T-helper 17 cell (primary cell): ENCODE measurements at regions not wholly inside any gene's neighbourhood (a gene's known extent, or its start where the extent isn't known, plus 50 kb on each side); places are given as distances from the start of the nearest gene placed in this dataset.

Experiments
- ATAC-seq: fragments of 150-1000 bp; cut with Tn5 transposase; 2 replicates; pipeline ENCODE4 v1.10.0; 2021; ENCODE audit warnings: mild to moderate bottlenecking, moderate library complexity
- DNase-seq, 3 donors: peaks; one replicate each; pipeline versions ENCODE4 v3.0.0 to v3.0.0-alpha.2; 2020 to 2021
- H3K9me3 ChIP-seq: one replicate; pipeline ENCODE4 v1.7.0; 2013; ENCODE audit warnings: low read length, mild to moderate bottlenecking; ENCODE audit not compliant: control insufficient read depth, poor library complexity, severe bottlenecking
- H3K27ac Mint-ChIP-seq: one replicate; pipeline ENCODE4 v1.8.0; 2022; ENCODE audit warnings: mild to moderate bottlenecking, moderate library complexity, mixed read lengths
- H3K27me3 Mint-ChIP-seq: one replicate; pipeline ENCODE4 v1.8.0; 2022; ENCODE audit warnings: mixed read lengths
- H3K36me3 Mint-ChIP-seq: one replicate; pipeline ENCODE4 v1.8.0; 2022; ENCODE audit warnings: low read depth, mixed read lengths
- H3K4me1 Mint-ChIP-seq: one replicate; pipeline ENCODE4 v1.8.0; 2022; ENCODE audit warnings: mild to moderate bottlenecking, mixed read lengths
- H3K4me3 Mint-ChIP-seq: one replicate; pipeline ENCODE4 v1.8.0; 2022; ENCODE audit warnings: mild to moderate bottlenecking, moderate library complexity, mixed read lengths

- H3K9me3 ChIP-seq = no peaks in the 10 kb centered on the region
- ATAC-seq (no peak), DNase-seq (no peak)
- Mint-ChIP-seq H3K4me1 (no peaks in the 10 kb centered on the region), H3K27me3 (peaks cover 29% of the 10 kb centered on the region), H3K36me3 (no peaks in the 10 kb centered on the region), H3K4me3 (no peak overlapping the region), H3K27ac (no peak overlapping the region)
Measured at GRCh38 chr17:59451706-59452105, 113.7 kb upstream of the DHX40 start.

- no peak overlapping the region for H3K4me3 Mint-ChIP-seq
- H3K27ac Mint-ChIP-seq = no peak overlapping the region
- ATAC-seq = no peak
- H3K9me3 ChIP-seq = no peaks in the 10 kb centered on the region
- no peak for DNase-seq
- H3K36me3 Mint-ChIP-seq = no peaks in the 10 kb centered on the region
- H3K4me1 Mint-ChIP-seq = no peaks in the 10 kb centered on the region
- H3K27me3 Mint-ChIP-seq = peaks cover 33% of the 10 kb centered on the region
Measured at GRCh38 chr17:59454633-59455105, 110.7 kb upstream of the DHX40 start.

GRCh38 chr17:59456428-59456827, 109.0 kb upstream of the DHX40 start:
- no peaks in the 10 kb centered on the region for H3K4me1 Mint-ChIP-seq
- ATAC-seq = no peak
- H3K36me3 Mint-ChIP-seq = peaks cover 2% of the 10 kb centered on the region
- no peak overlapping the region for H3K4me3 Mint-ChIP-seq
- H3K9me3 ChIP-seq = no peaks in the 10 kb centered on the region
- H3K27me3 Mint-ChIP-seq = peaks cover 38% of the 10 kb centered on the region
- no peak for DNase-seq
- H3K27ac Mint-ChIP-seq = no peak overlapping the region

GRCh38 chr17:59456923-59457615, 108.3 kb upstream of the DHX40 start:
- ATAC-seq = no peak
- Mint-ChIP-seq H3K27ac (no peak overlapping the region), H3K36me3 (peaks cover 2% of the 10 kb centered on the region), H3K4me3 (no peak overlapping the region), H3K27me3 (peaks cover 34% of the 10 kb centered on the region), H3K4me1 (no peaks in the 10 kb centered on the region)
- H3K9me3 ChIP-seq = no peaks in the 10 kb centered on the region
- no peak for DNase-seq

- no peaks in the 10 kb centered on the region for H3K4me1 Mint-ChIP-seq
- H3K36me3 Mint-ChIP-seq = peaks cover 2% of the 10 kb centered on the region
- H3K27me3 Mint-ChIP-seq = peaks cover 15% of the 10 kb centered on the region
Measured at GRCh38 chr17:59462385-59462784, 103.0 kb upstream of the DHX40 start.

GRCh38 chr17:59464246-59464645, 101.2 kb upstream of the DHX40 start:
- H3K4me3 Mint-ChIP-seq = no peak overlapping the region
- H3K27me3 Mint-ChIP-seq = peaks cover 11% of the 10 kb centered on the region
- no peak for ATAC-seq
- peaks cover 2% of the 10 kb centered on the region for H3K36me3 Mint-ChIP-seq
- no peaks in the 10 kb centered on the region for H3K4me1 Mint-ChIP-seq
- no peak for DNase-seq
- no peak overlapping the region for H3K27ac Mint-ChIP-seq
- H3K9me3 ChIP-seq = no peaks in the 10 kb centered on the region

More at GRCh38 chr17:59462385-59462784, 103.0 kb upstream of the DHX40 start:
- Mint-ChIP-seq H3K27ac (no peak overlapping the region), H3K4me3 (no peak overlapping the region)
- no peak for DNase-seq
- H3K9me3 ChIP-seq = no peaks in the 10 kb centered on the region
- ATAC-seq = no peak

GRCh38 chr17:59465949-59466307, 99.5 kb upstream of the DHX40 start:
- peaks cover 4% of the 10 kb centered on the region for H3K27me3 Mint-ChIP-seq
- no peaks in the 10 kb centered on the region for H3K4me1 Mint-ChIP-seq
- no peaks in the 10 kb centered on the region for H3K9me3 ChIP-seq
- no peak overlapping the region for H3K27ac Mint-ChIP-seq
- no peak for DNase-seq
- H3K36me3 Mint-ChIP-seq = no peaks in the 10 kb centered on the region
- H3K4me3 Mint-ChIP-seq = no peak overlapping the region
- ATAC-seq = no peak

- H3K9me3 ChIP-seq = no peaks in the 10 kb centered on the region
- no peak for ATAC-seq
Measured at GRCh38 chr17:59466946-59467801, 98.2 kb upstream of the DHX40 start.

GRCh38 chr17:59469786-59470485, 95.5 kb upstream of the DHX40 start:
- Mint-ChIP-seq H3K4me1 (no peaks in the 10 kb centered on the region), H3K27me3 (peaks cover 10% of the 10 kb centered on the region), H3K27ac (no peak overlapping the region), H3K4me3 (no peak overlapping the region), H3K36me3 (no peaks in the 10 kb centered on the region)
- no peak for ATAC-seq
- no peaks in the 10 kb centered on the region for H3K9me3 ChIP-seq
- no peak for DNase-seq

More at GRCh38 chr17:59466946-59467801, 98.2 kb upstream of the DHX40 start:
- no peaks in the 10 kb centered on the region for H3K36me3 Mint-ChIP-seq
- H3K4me3 Mint-ChIP-seq = no peak overlapping the region
- DNase-seq = no peak
- peaks cover 4% of the 10 kb centered on the region for H3K27me3 Mint-ChIP-seq
- no peaks in the 10 kb centered on the region for H3K4me1 Mint-ChIP-seq
- no peak overlapping the region for H3K27ac Mint-ChIP-seq

GRCh38 chr17:59470624-59471297, 94.6 kb upstream of the DHX40 start:
- no peaks in the 10 kb centered on the region for H3K9me3 ChIP-seq
- no peaks in the 10 kb centered on the region for H3K4me1 Mint-ChIP-seq
- H3K36me3 Mint-ChIP-seq = no peaks in the 10 kb centered on the region
- peaks cover 10% of the 10 kb centered on the region for H3K27me3 Mint-ChIP-seq
- H3K4me3 Mint-ChIP-seq = no peak overlapping the region
- no peak for DNase-seq
- no peak for ATAC-seq
- no peak overlapping the region for H3K27ac Mint-ChIP-seq

- Mint-ChIP-seq H3K36me3 (no peaks in the 10 kb centered on the region), H3K4me3 (no peak overlapping the region)
- no peak for ATAC-seq
Measured at GRCh38 chr17:59476413-59476812, 89.0 kb upstream of the DHX40 start.

GRCh38 chr17:59479141-59479540, 86.3 kb upstream of the DHX40 start:
- H3K36me3 Mint-ChIP-seq = peaks cover 2% of the 10 kb centered on the region

More at GRCh38 chr17:59476413-59476812, 89.0 kb upstream of the DHX40 start:
- Mint-ChIP-seq H3K27ac (no peak overlapping the region), H3K4me1 (no peaks in the 10 kb centered on the region), H3K27me3 (peaks cover 8% of the 10 kb centered on the region)
- no peak for DNase-seq
- H3K9me3 ChIP-seq = no peaks in the 10 kb centered on the region

GRCh38 chr17:59483860-59484259, 81.5 kb upstream of the DHX40 start:
- peaks cover 16% of the 10 kb centered on the region for H3K27me3 Mint-ChIP-seq
- H3K36me3 Mint-ChIP-seq = peaks cover 2% of the 10 kb centered on the region
- no peak overlapping the region for H3K4me3 Mint-ChIP-seq
- peaks cover 3% of the 10 kb centered on the region for H3K4me1 Mint-ChIP-seq
- DNase-seq = no peak
- H3K27ac Mint-ChIP-seq = no peak overlapping the region
- no peak for ATAC-seq
- H3K9me3 ChIP-seq = no peaks in the 10 kb centered on the region

More at GRCh38 chr17:59479141-59479540, 86.3 kb upstream of the DHX40 start:
- Mint-ChIP-seq H3K4me3 (no peak overlapping the region), H3K27ac (no peak overlapping the region), H3K4me1 (peaks cover 3% of the 10 kb centered on the region), H3K27me3 (peaks cover 11% of the 10 kb centered on the region)
- DNase-seq = no peak
- H3K9me3 ChIP-seq = no peaks in the 10 kb centered on the region
- no peak for ATAC-seq
